Gastroesophageal sphincter (tissue), 4 donors: ENCODE measurements at regions not wholly inside any gene's neighbourhood (a gene's known extent, or its start where the extent isn't known, plus 50 kb on each side); places are given as distances from the start of the nearest gene placed in this dataset.
"Not testable (repeated sequence)": the region's sequence is repeated elsewhere in the genome, so short reads cannot be mapped to it uniquely, and the experiment has no call there.

ENCODE experiments used
- ATAC-seq: fragments of 150-250 bp; one replicate; pipeline ENCODE4 v1.9.1; 2016; ENCODE audit warnings: mild to moderate bottlenecking, moderate library complexity
- H3K27ac ChIP-seq, 4 donors: fragments of 200-600 bp; sonication (generic) in 3 of 4; 1 replicate in 3 of 4; 2 replicates in 1 of 4; pipeline ENCODE4 v1.5.1; 2016 to 2019
- H3K27me3 ChIP-seq: fragments of 200-600 bp; sonication (generic); one replicate; pipeline ENCODE4 v1.5.1; 2019
- H3K36me3 ChIP-seq, 2 donors: fragments of 200-600 bp; sonication (generic); one replicate each; pipeline ENCODE4 v1.5.1; 2019; ENCODE audit warnings: control low read depth in 1 of 2
- H3K4me1 ChIP-seq, 3 donors: fragments of 200-600 bp; sonication (generic); 1 replicate in 2 of 3; 2 replicates in 1 of 3; pipeline ENCODE4 v1.5.1; 2016 to 2019; ENCODE audit warnings: control low read depth in 2 of 3
- H3K4me3 ChIP-seq, 2 donors: fragments of 200-600 bp; sonication (generic); one replicate each; pipeline ENCODE4 v1.5.1; 2019; ENCODE audit warnings: mild to moderate bottlenecking in 1 of 2, moderate library complexity in 1 of 2
- H3K9me3 ChIP-seq, 3 donors: fragments of 200-600 bp; sonication (generic); one replicate each; pipeline ENCODE4 v1.5.1; 2017 to 2019; ENCODE audit warnings: control low read depth in 2 of 3
- EP300 ChIP-seq: sonication (generic); formaldehyde crosslinking; IDR thresholded peaks from one replicate; pipeline ENCODE4 v1.6.1; 2017; ENCODE audit warnings: antibody characterized with exemption, mild to moderate bottlenecking
- POLR2A ChIP-seq, 2 donors: fragments of 450-650 bp; IDR thresholded peaks; one replicate each; pipeline ENCODE4 v1.6.1; 2017; ENCODE audit warnings: antibody characterized with exemption in 2 of 2, mild to moderate bottlenecking in 2 of 2, moderate library complexity in 1 of 2
- POLR2AphosphoS5 ChIP-seq: sonication (generic); formaldehyde crosslinking; IDR thresholded peaks from one replicate; pipeline ENCODE4 v1.6.1; 2017; ENCODE audit warnings: antibody characterized with exemption
- WGBS, 2 donors: methylation state at CpG; one replicate each; pipeline ENCODE4 v1.1.5; 2018; ENCODE audit warnings: low coverage in 1 of 2; 5-methylcytosine and 5-hydroxymethylcytosine counted together
- TF ChIP-seq, protein P1 (sequence below), 4 experiments: fragments of 200-600 bp in 2 of 4; fragments of 450-650 bp in 2 of 4; sonication (generic) in 1 of 4; IDR thresholded peaks; one replicate each; pipeline ENCODE4 v1.5.1; 2017 to 2019; ENCODE audit warnings: antibody characterized with exemption in 4 of 4, mild to moderate bottlenecking in 2 of 4, moderate library complexity in 2 of 4

DNA sequence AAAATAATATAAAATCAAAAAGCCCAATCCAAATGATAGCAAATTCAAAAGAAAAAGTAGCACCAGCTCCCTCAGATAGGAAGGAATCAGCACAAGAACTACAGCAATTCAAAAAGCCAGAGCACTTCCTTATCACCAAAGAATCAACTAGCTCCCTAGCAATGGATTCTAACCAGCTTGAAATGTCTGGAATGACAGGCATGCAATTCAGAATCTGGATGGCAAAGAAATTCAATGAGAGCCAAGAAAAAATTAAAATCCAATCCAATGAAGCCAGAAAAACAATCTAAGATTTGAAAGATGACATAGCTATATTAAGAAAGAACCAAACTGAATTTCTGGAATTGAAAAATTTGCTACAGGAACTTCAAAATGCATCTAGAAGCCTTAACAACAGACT lies 1334.4 kb upstream of the ALCAM start:
- Histone ChIP-seq H3K27me3 (no peaks in the 10 kb centered on the region), H3K36me3 (no peaks in the 10 kb centered on the region), H3K4me3 (no peak overlapping the region), H3K27ac (no peak overlapping the region), H3K9me3 (no peaks in the 10 kb centered on the region), H3K4me1 (no peaks in the 10 kb centered on the region)
- ATAC-seq, result no peak
- TF ChIP-seq, protein P1, sequence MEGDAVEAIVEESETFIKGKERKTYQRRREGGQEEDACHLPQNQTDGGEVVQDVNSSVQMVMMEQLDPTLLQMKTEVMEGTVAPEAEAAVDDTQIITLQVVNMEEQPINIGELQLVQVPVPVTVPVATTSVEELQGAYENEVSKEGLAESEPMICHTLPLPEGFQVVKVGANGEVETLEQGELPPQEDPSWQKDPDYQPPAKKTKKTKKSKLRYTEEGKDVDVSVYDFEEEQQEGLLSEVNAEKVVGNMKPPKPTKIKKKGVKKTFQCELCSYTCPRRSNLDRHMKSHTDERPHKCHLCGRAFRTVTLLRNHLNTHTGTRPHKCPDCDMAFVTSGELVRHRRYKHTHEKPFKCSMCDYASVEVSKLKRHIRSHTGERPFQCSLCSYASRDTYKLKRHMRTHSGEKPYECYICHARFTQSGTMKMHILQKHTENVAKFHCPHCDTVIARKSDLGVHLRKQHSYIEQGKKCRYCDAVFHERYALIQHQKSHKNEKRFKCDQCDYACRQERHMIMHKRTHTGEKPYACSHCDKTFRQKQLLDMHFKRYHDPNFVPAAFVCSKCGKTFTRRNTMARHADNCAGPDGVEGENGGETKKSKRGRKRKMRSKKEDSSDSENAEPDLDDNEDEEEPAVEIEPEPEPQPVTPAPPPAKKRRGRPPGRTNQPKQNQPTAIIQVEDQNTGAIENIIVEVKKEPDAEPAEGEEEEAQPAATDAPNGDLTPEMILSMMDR (IDR thresholded peaks at IDR 0.05), result no peak
- TF ChIP-seq POLR2AphosphoS5 (no peak), POLR2A (IDR thresholded peaks at IDR 0.05) (no peak), EP300 (no peak)

DNA sequence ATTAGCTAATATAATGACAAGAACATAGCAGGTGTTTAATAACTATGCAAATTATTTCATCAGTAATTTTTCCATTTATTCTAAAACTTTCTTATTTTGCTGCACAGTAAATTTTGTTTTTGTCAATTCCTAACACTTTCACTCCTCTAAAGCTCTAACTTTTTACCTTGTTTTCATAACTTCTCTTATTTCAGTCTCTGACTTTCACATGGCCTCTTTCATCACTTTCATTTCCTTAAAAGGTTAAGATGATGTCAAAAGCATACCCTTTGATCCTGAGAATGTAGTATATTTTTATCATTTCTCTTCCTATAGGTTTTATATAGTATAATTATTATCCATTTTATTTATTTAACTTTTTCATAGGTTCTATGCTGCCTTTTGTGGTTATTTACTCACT lies 1325.8 kb upstream of the ALCAM start:
- Histone ChIP-seq H3K27me3 (no peaks in the 10 kb centered on the region), H3K36me3 (no peaks in the 10 kb centered on the region), H3K9me3 (no peaks in the 10 kb centered on the region), H3K4me3 (no peak overlapping the region), H3K27ac (no peak overlapping the region), H3K4me1 (no peaks in the 10 kb centered on the region)
- no peak for ATAC-seq
- TF ChIP-seq POLR2A (IDR thresholded peaks at IDR 0.05) (no peak), POLR2AphosphoS5 (no peak), EP300 (no peak)
- TF ChIP-seq, protein P1 (IDR thresholded peaks at IDR 0.05), result no peak

DNA sequence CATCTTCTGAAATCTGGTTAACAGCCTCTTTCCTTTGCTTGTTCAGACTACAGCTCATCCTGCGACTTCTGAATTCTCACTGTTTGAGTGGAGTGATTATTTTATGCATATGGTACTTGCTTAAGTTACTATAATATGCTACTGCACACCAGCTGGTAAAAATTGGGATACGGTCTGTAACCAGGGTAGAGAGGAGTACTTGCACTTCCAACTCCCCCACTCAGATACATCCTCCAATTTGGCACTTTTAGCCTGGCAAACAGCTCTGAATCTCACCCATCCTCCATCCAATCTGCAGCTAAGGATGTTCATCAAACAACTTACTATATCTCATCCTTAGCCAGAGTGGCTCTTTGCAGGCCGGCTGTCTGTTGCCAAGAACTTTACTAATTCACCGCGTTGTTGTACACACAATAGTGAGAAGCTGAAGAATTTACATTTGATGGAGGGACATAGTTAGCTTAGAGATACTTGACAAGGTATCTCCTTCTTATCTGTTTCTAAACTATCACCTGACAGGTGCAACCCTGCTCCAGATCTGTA lies 1323.6 kb upstream of the ALCAM start:
- not testable (repeated sequence) for H3K4me3 ChIP-seq, H3K4me1 ChIP-seq, H3K36me3 ChIP-seq, H3K9me3 ChIP-seq, ATAC-seq, H3K27ac ChIP-seq, H3K27me3 ChIP-seq
- 82 to 87% methylated on average over 4 to 5 of the region's 5 CpGs for WGBS, 2 donors

DNA sequence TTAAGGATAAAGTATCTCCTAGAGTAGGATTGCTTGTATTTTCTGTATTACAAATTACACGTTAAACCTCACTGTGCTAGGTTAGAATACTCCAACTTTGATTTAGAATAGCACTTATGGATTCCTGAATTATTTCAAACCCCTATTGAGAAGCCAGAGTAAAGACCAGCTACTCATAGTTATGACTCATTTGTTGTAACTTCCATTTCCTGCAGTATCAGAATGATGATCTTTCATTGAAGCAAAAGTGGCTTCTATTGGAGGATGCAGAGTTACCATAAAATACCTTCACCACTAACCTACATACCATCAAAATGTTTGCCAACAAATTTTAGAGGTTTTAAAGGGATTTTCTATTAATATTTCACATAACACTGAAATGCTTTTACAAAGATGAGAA lies 1322.7 kb upstream of the ALCAM start:
- H3K4me1 ChIP-seq, result no peaks in the 10 kb centered on the region
- ATAC-seq, result no peak

DNA sequence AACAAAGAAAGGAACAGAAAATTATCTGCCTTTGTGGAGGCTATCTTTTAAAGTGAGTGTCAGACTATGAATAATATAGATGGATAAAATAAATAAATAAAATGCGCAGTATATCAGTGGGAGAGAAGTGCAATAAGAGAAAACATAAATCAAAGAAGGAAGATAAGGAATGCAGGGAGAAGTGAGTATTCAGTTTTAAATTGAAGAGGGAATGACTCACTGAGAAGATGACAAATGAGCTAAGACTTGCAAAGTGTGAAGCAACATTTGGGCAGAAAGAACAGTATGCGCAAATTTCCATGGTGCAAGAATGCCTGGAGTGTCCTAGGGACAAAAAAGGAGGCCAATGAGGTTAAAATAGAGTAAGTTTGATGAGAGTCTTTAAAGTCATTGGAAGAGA lies 1300.1 kb upstream of the ALCAM start:
- TF ChIP-seq, protein P1 (IDR thresholded peaks at IDR 0.05), result no peak
- TF ChIP-seq POLR2A (IDR thresholded peaks at IDR 0.05) (no peak), POLR2AphosphoS5 (no peak), EP300 (no peak)
- no peak for ATAC-seq
- H3K36me3 ChIP-seq, result no peaks in the 10 kb centered on the region

More for the DNA sequence above, 1322.7 kb upstream of the ALCAM start:
- H3K36me3 ChIP-seq, result no peaks in the 10 kb centered on the region
- no peaks in the 10 kb centered on the region for H3K27me3 ChIP-seq
- no peaks in the 10 kb centered on the region for H3K9me3 ChIP-seq
- H3K4me3 ChIP-seq, result no peak overlapping the region
- TF ChIP-seq EP300 (no peak), POLR2AphosphoS5 (no peak), POLR2A (IDR thresholded peaks at IDR 0.05) (no peak)
- TF ChIP-seq, protein P1 (IDR thresholded peaks at IDR 0.05), result no peak
- no peak overlapping the region for H3K27ac ChIP-seq
- 56 to 81% methylated on average over 1 of the region's 1 CpG for WGBS, 2 donors

More for the DNA sequence above, 1300.1 kb upstream of the ALCAM start:
- no peak overlapping the region for H3K4me3 ChIP-seq
- H3K27ac ChIP-seq, result no peak overlapping the region
- no peaks in the 10 kb centered on the region for H3K4me1 ChIP-seq
- no peaks in the 10 kb centered on the region for H3K9me3 ChIP-seq
- WGBS, 2 donors, result 30 to 54% methylated on average over 2 of the region's 2 CpGs
- H3K27me3 ChIP-seq, result no peaks in the 10 kb centered on the region
